ENCODE measurements at regions not wholly inside any gene's neighbourhood (a gene's known extent, or its start where the extent isn't known, plus 50 kb on each side); places are given as distances from the start of the nearest gene placed in this dataset. TPM values are rescaled to one million over a fixed set of nuclear protein-coding genes. Genes with fewer than 3 reads are reported as not detected.

GRCh38 chrX:82218361-82218760 is 1016.5 kb downstream of the SH3BGRL start:
- no peaks in the 10 kb centered on the region for H3K27me3 ChIP-seq (ENCODE audit: low read length)
- no peak overlapping the region for H3K4me2 ChIP-seq (ENCODE audit: low read depth, low read length, poor library complexity, severe bottlenecking)
- H2AFZ ChIP-seq (ENCODE audit: low read length), result peak overlapping the region; percentile 49
- peaks cover 14% of the 10 kb centered on the region for H3K9me3 ChIP-seq (ENCODE audit: low read length)
- H3K79me2 ChIP-seq (ENCODE audit: low read length), result no peaks in the 10 kb centered on the region
- no peak overlapping the region for H3K27ac ChIP-seq (ENCODE audit: low read length)
- H4K20me1 ChIP-seq (ENCODE audit: insufficient read depth, low read depth, low read length), result no peaks in the 10 kb centered on the region
- H3K9me2 ChIP-seq (replicated peaks; ENCODE audit: insufficient read depth, low read length), result no peaks in the 10 kb centered on the region
- H3K4me1 ChIP-seq (ENCODE audit: low read length), result no peaks in the 10 kb centered on the region
- peak; percentile 81 for DNase-seq
- H3K36me3 ChIP-seq (ENCODE audit: insufficient read depth, low read length), result no peaks in the 10 kb centered on the region
- no peak overlapping the region for H3K4me3 ChIP-seq (ENCODE audit: low read length)
- H3K9ac ChIP-seq (ENCODE audit: low read length), result no peak overlapping the region; the same call in 1 of the 2 replicates

DNA sequence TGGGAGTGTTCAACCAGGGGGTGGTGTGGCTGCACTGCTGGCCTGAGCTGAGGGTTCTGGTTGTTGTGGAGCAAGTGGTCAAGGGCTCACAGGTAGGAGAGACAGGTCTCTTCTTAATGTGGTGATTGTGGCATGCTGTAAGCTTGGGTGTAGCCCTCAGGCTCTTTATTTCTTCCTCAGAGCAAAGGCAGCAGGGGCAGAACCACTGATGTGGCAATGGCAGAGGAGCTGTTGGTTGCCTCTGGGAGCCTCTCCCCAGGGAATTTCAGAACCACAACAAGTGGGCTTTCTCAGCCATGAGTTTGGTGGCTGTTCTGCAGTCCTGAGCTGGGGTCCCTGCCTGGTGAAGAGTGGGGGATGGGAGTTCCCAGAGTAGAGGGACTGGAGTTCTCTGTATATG is 1017.2 kb downstream of the SH3BGRL start:
- no peak for DNase-seq
- Histone ChIP-seq H2AFZ (ENCODE audit: low read length) (no peak overlapping the region), H3K4me1 (ENCODE audit: low read length) (no peaks in the 10 kb centered on the region)

DNA sequence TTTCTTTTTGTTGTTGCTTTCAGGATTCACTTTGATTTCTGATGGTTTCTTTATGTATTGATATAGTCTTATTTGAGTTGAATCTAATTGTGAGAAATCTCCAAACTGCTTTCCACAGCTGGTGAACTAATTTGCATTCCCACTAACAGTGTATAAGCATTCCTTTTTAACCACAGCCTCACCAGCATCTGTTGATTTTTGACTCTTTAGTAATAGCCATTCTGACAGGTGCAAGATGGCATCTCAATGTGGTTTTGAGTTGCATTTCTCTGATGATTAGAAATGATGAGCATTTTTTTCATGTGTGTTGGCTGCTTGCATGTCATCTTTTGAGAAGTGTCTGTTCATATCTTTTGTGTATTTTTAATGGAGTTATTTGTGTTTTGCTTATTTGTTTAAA is 1023.1 kb downstream of the SH3BGRL start:
- no peak overlapping the region for H3K9ac ChIP-seq (ENCODE audit: low read length)
- no peaks in the 10 kb centered on the region for H3K9me2 ChIP-seq (replicated peaks; ENCODE audit: insufficient read depth, low read length)
- DNase-seq, result no peak
- no peaks in the 10 kb centered on the region for H3K27me3 ChIP-seq (ENCODE audit: low read length)
- no peak overlapping the region for H2AFZ ChIP-seq (ENCODE audit: low read length)
- H3K4me2 ChIP-seq (ENCODE audit: low read depth, low read length, poor library complexity, severe bottlenecking), result no peak overlapping the region
- no peaks in the 10 kb centered on the region for H3K4me1 ChIP-seq (ENCODE audit: low read length)
- H3K4me3 ChIP-seq (ENCODE audit: low read length), result no peak overlapping the region
- peaks cover 39% of the 10 kb centered on the region for H3K9me3 ChIP-seq (ENCODE audit: low read length)
- H3K79me2 ChIP-seq (ENCODE audit: low read length), result no peaks in the 10 kb centered on the region
- no peaks in the 10 kb centered on the region for H3K36me3 ChIP-seq (ENCODE audit: insufficient read depth, low read length)
- H3K27ac ChIP-seq (ENCODE audit: low read length), result no peak overlapping the region
- no peaks in the 10 kb centered on the region for H4K20me1 ChIP-seq (ENCODE audit: insufficient read depth, low read depth, low read length)

More for the DNA sequence above, 1017.2 kb downstream of the SH3BGRL start:
- Histone ChIP-seq H3K27ac (ENCODE audit: low read length) (no peak overlapping the region), H3K27me3 (ENCODE audit: low read length) (no peaks in the 10 kb centered on the region), H3K9me2 (replicated peaks; ENCODE audit: insufficient read depth, low read length) (no peaks in the 10 kb centered on the region), H3K36me3 (ENCODE audit: insufficient read depth, low read length) (no peaks in the 10 kb centered on the region), H3K4me2 (ENCODE audit: low read depth, low read length, poor library complexity, severe bottlenecking) (no peak overlapping the region), H3K9me3 (ENCODE audit: low read length) (peaks cover 22% of the 10 kb centered on the region), H4K20me1 (ENCODE audit: insufficient read depth, low read depth, low read length) (no peaks in the 10 kb centered on the region), H3K9ac (ENCODE audit: low read length) (no peak overlapping the region), H3K4me3 (ENCODE audit: low read length) (no peak overlapping the region), H3K79me2 (ENCODE audit: low read length) (no peaks in the 10 kb centered on the region)

GRCh38 chrX:82230013-82230412 is 1028.1 kb downstream of the SH3BGRL start:
- Histone ChIP-seq H3K9me2 (replicated peaks; ENCODE audit: insufficient read depth, low read length) (no peaks in the 10 kb centered on the region), H3K4me1 (ENCODE audit: low read length) (no peaks in the 10 kb centered on the region), H3K4me3 (ENCODE audit: low read length) (no peak overlapping the region), H3K9ac (ENCODE audit: low read length) (no peak overlapping the region), H3K27ac (ENCODE audit: low read length) (no peak overlapping the region), H3K9me3 (ENCODE audit: low read length) (peaks cover 49% of the 10 kb centered on the region), H3K36me3 (ENCODE audit: insufficient read depth, low read length) (no peaks in the 10 kb centered on the region), H3K79me2 (ENCODE audit: low read length) (no peaks in the 10 kb centered on the region), H2AFZ (ENCODE audit: low read length) (no peak overlapping the region), H3K4me2 (ENCODE audit: low read depth, low read length, poor library complexity, severe bottlenecking) (no peak overlapping the region), H3K27me3 (ENCODE audit: low read length) (no peaks in the 10 kb centered on the region), H4K20me1 (ENCODE audit: insufficient read depth, low read depth, low read length) (no peaks in the 10 kb centered on the region)
- no peak for DNase-seq

DNA sequence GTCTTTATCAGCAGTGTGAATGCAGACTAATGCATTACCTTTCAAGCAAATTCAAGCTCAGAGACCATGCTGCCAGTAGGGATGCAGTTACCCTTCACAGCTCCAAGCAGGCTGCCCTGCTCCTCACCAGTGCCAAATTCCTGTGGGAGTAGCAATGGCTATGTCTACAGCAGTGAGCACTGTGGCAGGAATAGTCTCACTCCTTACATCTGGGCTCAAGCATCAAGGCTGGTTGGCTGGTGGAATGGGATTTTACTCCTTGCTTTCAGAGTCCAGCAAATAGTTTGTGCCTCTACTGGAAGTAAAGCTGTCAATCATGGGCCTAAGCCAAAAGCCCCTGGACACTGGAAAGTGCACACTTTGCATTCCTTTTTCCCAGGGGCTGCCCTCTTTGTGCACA is 1030.8 kb downstream of the SH3BGRL start:
- no peak for DNase-seq
- Histone ChIP-seq H3K36me3 (ENCODE audit: insufficient read depth, low read length) (no peaks in the 10 kb centered on the region), H3K9ac (ENCODE audit: low read length) (no peak overlapping the region), H3K27ac (ENCODE audit: low read length) (no peak overlapping the region), H3K4me3 (ENCODE audit: low read length) (no peak overlapping the region), H3K4me1 (ENCODE audit: low read length) (no peaks in the 10 kb centered on the region), H3K9me3 (ENCODE audit: low read length) (peaks cover 40% of the 10 kb centered on the region), H3K4me2 (ENCODE audit: low read depth, low read length, poor library complexity, severe bottlenecking) (no peak overlapping the region), H4K20me1 (ENCODE audit: insufficient read depth, low read depth, low read length) (no peaks in the 10 kb centered on the region), H2AFZ (ENCODE audit: low read length) (no peak overlapping the region), H3K9me2 (replicated peaks; ENCODE audit: insufficient read depth, low read length) (no peaks in the 10 kb centered on the region), H3K27me3 (ENCODE audit: low read length) (no peaks in the 10 kb centered on the region), H3K79me2 (ENCODE audit: low read length) (no peaks in the 10 kb centered on the region)

GRCh38 chrX:82237328-82237727 is 1035.4 kb downstream of the SH3BGRL start:
- no peak overlapping the region for H3K9ac ChIP-seq (ENCODE audit: low read length)
- no peak overlapping the region for H2AFZ ChIP-seq (ENCODE audit: low read length)
- H3K4me2 ChIP-seq (ENCODE audit: low read depth, low read length, poor library complexity, severe bottlenecking), result no peak overlapping the region
- no peaks in the 10 kb centered on the region for H3K79me2 ChIP-seq (ENCODE audit: low read length)
- H3K36me3 ChIP-seq (ENCODE audit: insufficient read depth, low read length), result no peaks in the 10 kb centered on the region
- H3K9me3 ChIP-seq (ENCODE audit: low read length), result peaks cover 38% of the 10 kb centered on the region
- no peak for DNase-seq
- H3K4me1 ChIP-seq (ENCODE audit: low read length), result no peaks in the 10 kb centered on the region
- no peak overlapping the region for H3K4me3 ChIP-seq (ENCODE audit: low read length)
- H3K27ac ChIP-seq (ENCODE audit: low read length), result no peak overlapping the region
- no peaks in the 10 kb centered on the region for H4K20me1 ChIP-seq (ENCODE audit: insufficient read depth, low read depth, low read length)
- no peaks in the 10 kb centered on the region for H3K9me2 ChIP-seq (replicated peaks; ENCODE audit: insufficient read depth, low read length)
- H3K27me3 ChIP-seq (ENCODE audit: low read length), result no peaks in the 10 kb centered on the region

Small RNA genes in the stretch of these regions (small RNA-seq; reads per million reads assigned to genes)
- gene RNU6-974P, result not detected

Measured in Karpas-422 (cell line).